CD4-positive, alpha-beta T cell treated with Interleukin-2 at 100 ng/mL for 4 hours (primary cell): ENCODE measurements at regions not wholly inside any gene's neighbourhood (a gene's known extent, or its start where the extent isn't known, plus 50 kb on each side); places are given as distances from the start of the nearest gene placed in this dataset.

Experiments used
- DNase-seq: peaks from one replicate; pipeline ENCODE4 v3.0.0-alpha.2; 2020; ENCODE audit warnings: low spot score

DNA sequence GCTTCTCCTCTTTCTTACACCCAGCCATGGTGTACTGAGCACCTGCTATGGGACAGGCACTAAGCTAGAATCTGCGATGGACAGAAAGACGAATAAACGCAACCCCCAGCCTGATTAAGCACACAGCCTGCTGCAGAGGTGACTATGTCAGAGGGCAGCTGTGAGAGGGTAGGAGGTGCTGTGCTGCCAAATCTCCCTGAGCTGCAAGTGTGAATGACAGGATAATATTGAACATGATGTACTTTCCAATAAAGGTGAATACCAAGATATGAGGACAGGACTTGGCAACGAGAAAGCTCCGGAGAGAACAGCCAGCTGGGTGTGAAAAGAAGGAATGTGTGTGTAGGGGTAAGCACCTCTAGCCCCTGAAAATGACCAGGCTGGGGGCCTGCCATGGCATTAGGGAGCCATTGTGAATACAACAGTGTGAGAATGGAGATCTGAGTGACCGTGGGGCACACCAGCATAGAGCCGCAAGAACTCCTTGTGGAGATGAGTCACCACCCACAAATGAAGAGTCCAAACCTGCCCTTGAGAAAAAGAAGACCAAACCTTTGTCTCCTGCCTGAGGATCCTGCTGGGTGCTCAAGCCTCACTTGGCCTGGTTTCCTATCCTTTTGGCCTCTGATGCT lies 83.0 kb upstream of the ATF3 start:
- no peak for DNase-seq

DNA sequence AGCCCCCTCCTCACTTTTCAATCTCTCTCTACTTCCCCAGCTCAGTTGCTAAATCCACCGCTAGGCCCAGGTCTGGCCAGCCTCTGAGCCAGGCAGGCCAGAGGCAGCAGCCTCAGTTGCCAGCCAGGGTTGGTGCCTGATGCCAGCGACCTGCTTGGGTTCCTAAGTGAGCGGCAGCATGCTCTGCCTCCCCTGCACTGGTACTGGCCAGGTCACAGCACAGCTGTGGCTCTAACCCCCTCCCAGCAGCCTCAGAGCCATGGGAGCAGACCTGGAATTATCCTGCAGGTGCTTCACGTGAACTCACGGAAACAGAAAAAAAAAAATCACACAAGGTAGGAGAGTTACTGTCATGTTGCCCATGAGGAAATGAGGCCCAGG lies 82.5 kb upstream of the ATF3 start:
- DNase-seq, result no peak

DNA sequence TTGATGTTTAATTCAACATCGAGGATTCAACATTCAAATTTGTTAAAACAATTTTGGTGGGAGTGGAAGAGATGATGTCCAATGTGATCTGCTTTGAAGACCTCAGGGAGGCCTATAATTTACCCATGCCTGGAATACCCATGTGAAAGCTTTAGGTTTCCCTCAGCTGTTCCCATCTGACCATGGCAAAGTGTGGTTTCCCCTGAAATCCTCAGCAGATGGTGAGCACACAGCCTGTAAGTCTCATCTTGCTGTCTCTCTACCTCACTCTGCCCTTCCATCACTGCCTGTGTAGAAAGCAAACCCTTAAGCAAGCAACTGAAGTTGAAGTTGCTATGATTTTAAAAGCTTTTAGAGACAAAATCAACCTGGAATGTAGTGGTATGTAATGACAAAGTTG lies 80.1 kb upstream of the ATF3 start:
- no peak for DNase-seq

DNA sequence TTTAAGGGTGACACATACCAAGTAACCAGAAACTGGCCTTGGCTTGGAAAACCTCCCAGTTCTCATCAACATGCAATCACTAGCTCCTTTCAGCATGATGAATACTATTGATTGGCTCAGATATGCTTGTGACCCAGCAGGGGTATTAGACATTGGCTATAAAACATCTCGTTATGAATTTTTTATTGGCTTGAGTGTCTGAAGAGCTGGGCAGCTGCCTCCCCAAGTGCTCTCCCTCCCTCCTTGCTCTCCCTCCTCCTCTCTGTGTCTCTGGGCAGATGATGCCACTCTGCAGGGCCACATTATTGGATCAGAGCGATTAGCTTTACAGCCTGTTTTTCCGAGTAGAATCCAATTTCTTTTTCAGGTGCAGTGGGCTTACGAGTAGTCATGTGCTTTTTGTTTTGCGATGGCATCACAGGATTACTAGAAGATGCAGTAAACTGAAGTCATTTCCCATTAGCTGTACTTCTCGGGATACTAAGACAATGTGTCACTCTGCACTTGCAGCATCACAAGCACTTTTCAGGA lies 79.3 kb upstream of the ATF3 start:
- no peak for DNase-seq

DNA sequence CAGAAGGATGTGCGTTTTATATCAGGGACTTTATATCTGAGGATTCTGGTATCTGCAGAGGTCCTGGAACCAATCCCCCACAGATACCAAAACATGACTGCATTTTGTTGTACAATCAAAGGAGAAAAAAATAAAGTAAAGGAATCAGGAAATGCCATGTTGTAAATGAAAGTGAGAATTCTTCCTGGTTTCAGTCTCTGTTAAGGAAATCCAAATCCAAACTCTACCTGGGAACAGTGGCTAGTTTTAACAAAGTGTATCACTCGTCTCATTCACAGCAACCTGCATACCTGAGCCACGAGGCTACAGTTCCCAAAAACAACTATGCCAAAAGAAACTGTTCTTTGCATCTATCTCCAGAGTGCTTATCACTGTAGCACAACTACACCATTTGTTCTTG lies 77.3 kb upstream of the ATF3 start:
- DNase-seq, result no peak

DNA sequence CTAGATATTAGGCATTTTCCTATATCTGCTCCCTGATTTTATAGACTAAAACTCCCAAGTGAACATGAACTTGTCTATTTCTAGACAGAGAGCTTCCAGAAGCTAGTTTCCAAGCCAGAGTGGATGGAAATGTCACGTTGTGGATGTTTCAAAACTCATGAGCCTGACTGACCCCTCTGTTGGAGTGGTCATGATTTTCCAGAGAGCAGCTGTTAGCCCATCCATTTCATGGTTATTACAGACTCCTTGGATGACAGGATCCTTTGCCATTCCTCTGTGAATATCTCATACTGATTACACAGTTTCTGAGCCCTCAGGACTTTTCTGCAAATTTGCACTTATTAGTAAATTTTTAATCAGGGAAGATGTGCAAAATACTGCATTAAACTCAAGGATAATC lies 76.8 kb upstream of the ATF3 start:
- no peak for DNase-seq

DNA sequence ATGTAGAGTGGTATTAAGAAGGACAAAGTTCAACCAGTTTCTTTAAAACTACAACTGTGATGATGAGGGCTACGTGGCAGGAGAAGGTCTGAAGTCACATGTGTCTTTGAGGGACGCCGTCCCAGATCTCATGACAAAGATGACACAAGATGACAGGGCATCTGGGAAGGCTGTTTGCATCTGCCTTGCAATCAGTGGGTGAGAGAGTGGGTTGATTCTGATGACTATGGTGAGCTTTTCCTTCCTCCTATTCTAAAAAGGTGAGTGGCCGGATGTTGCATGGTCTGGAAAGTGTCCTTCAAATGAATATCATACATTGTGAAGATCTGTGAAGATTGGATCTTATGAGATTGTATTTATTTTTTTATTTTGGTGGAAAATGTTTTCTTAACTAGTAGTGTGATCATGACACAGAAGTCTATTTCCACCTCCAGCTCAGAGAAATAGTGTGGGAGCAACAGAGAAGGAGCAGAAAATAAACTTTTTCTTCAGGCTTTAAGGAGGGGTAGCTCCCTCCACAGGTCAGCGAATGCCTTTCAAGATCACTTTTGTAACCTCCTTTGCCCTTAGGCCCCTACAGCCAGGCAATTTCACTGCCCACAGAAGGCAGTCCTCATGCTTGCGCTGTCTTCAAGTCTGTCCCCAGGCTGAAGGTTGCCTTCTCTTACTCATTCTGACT lies 76.0 kb upstream of the ATF3 start:
- DNase-seq, result no peak

DNA sequence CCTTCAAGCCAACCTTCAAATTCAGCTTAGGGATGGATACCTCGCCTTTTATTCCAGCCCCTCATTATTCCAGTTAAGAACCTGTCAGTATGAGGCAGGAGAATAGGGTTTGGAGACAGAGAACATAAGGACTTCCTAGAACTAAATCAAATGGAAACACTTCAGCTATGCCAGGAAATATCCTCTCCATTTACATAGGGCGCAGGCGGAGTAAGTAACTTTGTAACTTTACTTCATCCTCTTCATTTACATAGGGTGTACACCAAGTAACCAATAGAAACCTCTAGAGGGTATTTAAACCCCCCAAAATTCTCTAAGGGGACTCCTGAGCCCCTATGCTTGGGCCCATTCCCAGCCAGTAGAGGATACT lies 75.4 kb upstream of the ATF3 start:
- DNase-seq, result no peak

DNA sequence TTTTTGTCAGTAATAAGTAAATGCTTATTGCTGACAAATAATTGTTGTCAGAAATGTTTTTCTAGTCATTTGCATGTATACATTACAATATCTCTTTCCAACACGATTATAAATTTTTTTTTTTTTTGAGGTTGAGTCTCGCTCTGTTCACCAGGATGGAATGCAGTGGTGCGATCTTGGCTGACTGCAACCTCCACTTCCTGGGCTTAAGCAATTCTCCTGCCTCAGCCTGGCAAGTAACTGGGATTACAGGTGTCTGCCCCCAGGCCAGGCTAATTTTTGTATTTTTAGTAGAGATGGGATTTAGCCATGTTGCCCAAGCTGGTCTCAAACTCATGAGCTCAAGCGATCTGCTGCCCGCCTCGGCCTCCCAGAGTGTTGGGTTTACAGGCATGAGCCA lies 72.0 kb upstream of the ATF3 start:
- DNase-seq, result no peak

DNA sequence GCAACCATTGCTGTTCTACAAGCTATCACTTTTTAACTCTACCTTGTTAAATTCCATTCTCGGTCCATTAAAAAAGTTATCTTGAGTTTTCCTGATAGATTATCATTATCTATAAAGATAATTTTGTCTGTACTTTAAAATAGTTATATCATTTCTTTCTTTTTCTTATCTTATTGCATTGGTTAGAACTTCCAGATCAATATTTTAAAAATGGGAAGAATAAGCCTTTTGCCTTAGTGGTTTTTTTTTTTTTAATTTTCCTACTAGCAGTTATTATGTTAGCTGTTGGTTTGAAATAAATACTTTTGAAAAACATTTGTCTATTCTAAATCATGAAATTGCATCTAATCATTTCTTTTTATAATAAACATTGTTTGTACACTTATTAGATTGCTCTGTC lies 71.0 kb upstream of the ATF3 start:
- DNase-seq, result no peak

DNA sequence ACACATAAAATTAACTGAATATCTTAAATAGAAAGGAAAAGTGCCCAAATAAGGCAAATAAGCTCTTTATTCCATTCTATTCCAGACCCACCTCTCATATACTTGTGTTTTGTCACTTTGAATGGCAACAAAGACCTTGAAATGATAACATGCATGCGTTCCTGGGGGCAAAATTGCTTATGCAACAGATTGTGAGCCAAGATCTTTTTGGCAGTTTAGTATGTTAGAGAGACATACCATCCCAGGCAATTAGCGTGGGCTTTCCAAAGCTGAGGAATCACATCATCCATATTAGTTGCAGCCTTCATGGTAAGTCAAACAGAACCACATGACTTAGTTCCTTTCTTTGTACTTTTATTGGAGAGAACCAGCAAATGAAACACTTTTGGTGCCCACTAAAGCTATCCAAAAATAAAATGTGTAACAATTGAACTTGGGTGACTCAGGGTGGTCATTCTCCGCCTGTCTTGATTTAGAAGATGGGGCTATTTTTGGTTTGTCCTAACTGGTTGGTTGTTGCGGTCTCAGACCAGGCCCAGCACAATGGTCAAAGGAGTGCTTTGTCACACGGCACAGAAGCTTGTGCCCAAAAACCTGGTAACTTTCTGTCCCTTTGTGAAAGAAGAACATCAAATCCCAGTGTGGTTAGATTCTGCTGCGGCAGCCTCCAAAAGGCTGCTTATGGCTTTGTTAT lies 68.7 kb upstream of the ATF3 start:
- DNase-seq, result no peak

DNA sequence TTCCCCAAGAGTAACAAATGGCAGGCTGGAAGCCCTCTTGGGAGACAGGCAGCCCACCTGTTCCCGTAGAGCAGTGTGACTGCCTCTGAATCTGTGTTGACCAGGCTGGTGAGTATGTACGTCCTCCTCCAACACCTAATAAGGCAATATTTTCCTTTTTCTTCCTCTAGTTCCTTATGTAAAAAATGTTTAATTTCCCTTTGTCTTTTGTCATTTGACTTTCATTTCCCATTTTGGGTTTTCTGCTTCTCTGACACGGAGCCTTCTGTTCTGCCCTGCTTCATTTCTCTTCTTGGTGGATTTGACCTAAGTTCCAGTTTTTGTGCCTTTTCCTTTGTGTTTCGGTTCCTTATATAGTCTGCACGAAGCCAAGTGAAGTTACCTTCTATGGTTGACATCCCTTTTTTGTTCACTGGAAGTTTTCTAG lies 65.8 kb upstream of the ATF3 start:
- DNase-seq, result no peak

DNA sequence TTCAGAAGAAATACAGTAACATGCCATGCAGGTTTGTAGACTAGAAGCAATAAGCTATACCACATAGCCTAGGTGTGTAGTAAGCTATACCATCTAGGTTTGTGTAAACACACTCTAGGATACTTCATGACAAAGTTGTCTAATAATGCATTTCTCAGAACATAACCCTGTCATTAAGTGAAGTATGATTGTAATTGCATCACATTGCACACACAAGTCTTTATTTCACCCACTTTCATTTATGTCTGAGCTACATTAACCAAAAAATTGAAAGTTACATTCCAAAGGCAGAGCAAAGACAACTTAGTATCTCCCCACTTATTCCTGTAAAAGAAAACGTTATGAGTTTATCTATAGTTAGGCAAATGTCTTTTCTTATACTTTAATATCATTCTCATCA lies 64.5 kb upstream of the ATF3 start:
- no peak for DNase-seq

DNA sequence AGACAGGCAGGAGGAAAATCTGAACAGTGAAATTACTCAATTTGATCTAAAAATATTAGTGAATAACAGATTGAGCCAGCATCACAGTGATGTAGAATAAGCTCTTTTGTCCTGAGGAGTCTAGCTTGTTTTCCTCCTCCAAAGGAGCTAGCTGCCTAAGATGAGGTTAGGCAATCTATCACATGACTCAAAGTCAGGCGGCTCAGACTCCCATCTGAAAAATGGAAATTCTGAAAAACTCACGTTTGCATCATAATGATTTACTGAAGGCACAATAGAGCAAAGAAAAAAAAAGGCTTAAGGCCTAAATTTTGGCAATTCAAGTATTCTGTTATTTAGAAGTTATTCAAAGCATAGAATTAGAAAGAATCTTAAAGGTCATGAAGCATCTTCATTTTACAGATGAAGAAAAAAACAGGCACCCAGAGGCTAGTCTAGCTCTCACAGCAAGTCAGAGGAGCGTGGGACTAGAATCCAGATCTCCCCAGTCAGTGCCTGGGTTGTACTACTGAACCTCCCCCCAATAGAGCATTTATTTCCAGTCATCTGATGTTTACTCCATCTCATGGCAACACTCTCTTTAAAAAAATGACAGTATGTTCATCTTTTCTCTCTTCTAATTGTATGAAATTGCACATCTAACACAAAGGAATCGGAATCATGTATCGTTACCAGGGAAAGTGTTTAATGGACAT lies 62.5 kb upstream of the ATF3 start:
- no peak for DNase-seq

DNA sequence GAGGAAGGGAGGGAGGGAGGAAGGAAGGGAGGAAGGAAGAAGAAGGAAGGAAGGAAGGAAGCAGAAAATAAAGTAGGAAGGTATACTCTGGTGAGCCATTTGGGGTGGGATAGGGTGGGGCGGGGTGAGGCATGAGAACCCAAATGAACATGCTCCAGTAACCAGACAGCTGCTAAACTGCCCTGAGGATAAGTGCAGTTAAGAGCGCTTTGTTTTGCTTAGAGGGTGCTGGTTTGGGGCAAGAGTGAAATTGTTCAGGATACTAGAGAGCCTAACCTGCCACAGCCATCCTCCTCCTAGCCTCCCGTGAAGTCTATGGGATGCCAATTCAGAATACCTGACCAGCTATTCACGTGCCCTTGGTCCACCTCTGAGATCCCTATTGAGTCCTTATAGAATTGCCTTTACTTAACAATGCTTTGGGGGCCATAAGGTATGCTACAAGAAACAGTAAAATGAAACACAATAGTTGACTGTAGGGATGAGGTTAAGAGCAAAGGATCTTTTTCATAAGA lies 59.0 kb upstream of the ATF3 start:
- DNase-seq, result no peak

DNA sequence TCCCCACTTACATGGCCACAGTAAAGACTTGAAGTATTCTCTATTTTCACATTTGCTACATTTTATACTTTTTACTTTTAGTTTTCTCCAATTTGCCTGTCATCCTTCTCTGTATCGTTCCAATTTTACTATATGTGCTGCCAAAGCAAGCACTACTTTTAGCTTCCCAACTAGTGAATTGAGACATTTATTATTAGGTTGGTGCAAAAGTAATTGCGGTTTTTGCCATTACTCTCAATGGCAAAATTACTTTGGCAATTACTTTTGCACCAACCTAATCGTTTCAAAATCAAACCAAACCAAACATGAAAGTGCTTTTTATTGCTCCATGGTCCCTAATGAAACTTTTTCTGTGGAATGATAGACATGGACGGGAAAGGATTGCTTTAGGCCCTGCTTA lies 56.6 kb upstream of the ATF3 start:
- DNase-seq, result no peak

DNA sequence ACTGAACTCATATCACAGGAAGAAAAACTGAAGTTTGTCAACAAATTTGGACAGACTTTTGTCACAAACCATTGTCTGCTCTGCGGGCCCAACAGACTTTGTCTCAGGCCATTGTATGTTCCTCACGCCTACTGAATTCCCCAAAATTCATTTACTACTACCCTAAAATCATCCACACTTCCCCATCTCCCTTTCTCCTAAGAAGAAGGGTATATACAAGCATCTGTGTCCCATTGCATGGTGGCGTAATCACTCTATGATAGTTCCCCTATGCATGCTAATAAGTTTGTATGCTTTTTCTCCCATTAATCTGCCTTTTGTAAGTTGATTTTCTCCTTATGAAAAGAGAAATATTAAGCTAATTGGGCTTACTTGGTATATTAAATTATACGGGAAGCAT lies 54.9 kb upstream of the ATF3 start:
- no peak for DNase-seq

DNA sequence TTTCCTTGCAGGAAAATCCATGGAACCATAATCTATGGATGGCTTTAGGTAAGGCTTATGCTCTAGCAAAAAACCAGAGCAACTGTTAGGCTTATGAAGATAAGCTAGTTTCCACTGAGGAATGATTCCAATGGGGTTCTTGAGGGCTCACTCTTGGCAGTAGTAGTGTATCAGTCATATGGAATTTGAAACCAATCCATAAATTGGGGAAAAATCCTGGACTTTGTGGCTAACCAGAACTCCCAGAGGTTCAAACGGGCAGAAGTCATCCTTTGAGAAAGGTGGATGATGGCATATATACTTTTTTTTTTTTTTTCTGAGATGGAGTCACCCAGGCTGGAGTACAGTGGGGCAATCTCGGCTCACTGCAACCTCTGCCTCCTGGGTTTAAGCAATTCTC lies 54.2 kb upstream of the ATF3 start:
- DNase-seq, result no peak

DNA sequence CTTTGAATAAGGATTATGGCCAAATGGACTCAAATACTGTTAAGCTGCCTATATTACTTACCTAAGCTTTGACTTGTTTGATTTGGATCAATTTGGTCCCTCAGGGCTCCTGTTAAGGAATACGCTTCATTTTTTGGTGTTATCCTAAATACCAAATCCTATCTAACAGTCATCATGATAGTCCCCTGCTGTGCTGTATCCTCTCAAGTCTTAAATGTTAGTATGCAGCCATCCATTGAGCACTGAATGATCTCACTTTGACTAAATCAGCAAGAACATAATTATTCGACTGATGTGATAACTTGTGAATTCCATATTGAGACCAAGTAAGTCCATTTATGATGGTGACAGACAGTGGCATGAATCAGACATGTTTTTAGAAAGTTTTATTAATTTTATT lies 53.1 kb upstream of the ATF3 start:
- DNase-seq, result no peak

DNA sequence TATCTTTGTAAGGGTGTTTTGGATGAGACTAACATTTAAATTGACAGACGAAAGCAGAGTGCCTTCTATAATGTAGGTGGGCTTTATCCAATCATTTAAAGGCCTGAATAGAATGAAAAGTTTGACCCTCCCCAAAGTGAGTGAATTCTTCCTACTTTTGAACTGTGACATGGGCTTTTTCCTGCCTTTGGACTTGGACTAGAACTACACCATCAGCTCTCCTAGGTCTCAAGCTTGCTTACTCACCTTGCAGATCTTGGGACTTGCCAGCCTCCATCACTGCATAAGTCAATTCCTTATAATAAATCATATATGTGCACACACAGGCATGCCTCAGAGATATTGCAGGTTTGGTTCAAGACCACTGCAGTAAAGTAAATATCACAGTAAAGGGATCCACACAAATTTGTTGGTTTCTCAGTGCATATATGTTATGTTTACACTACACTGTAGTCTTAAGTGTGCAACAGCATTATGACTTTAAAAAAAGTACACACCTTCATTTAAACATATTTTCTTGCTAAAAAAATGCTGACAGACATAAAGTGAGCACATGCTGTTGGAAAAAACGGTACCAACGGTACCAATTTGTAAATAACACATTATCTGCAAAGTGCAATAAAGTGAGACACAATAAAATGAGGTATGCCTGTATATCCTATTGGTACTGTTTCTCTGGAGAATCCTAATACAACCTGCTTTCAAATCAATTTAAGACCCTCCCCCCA lies 51.6 kb upstream of the ATF3 start:
- DNase-seq, result no peak

DNA sequence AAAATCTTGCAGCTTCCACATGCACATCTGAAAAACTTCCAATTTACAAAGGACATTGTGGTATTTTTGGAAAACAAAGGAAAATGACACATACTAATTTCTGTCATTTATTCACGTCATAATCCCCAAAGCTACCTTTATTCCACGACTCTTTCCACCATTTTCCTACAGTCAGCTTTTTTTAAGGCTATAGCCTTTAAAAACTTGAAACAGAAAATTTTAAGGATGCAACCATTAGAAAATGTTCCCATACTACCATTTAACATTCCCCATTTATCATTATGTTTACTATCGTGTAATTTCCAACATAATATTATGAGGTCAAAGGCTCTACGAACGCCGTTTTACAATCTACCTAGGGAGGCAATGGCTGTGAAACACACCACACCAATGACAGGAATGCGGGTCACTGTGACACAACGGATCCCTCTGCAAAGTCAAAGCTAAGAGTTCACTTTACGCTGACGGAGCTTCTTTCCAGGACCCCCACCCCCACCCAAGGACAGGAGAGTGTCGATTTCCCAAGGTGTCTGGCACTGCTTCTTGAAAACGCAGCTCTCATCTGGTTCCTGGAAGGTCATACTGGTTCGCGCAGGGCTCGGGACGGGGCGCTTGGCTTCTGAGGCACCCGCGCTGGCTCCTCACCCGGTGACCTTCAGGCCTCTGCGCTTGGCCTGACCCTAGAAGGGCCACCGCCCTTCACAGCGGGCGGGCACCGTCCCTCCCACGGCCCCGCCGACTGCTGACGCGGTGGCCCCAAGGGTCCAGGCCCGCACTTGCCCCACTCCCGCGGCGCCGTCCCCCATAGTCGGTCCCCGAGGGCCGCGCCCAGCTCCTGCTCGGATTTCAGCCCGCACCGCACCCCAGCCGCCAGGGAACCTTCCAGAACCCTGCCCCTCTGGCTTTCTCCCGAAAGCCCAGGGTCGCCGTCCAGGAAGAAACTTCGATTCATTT lies 50.5 kb upstream of the ATF3 start:
- DNase-seq, result no peak
